Glutamatergic neuron (in vitro differentiated cells): ENCODE measurements at regions not wholly inside any gene's neighbourhood (a gene's known extent, or its start where the extent isn't known, plus 50 kb on each side); places are given as distances from the start of the nearest gene placed in this dataset.
A peak's percentile ranks its signal among the peaks of the same experiment; 100 is the strongest.

Source experiments
- DNase-seq: peaks from one replicate; pipeline ENCODE4 v3.0.0; 2022
- H3K27ac Mint-ChIP-seq: one replicate; pipeline ENCODE4 v1.8.0; 2020; ENCODE audit warnings: mild to moderate bottlenecking, mixed read lengths, inconsistent platforms; ENCODE audit not compliant: unreplicated experiment
- H3K27me3 Mint-ChIP-seq: one replicate; pipeline ENCODE4 v1.8.0; 2020; ENCODE audit warnings: mild to moderate bottlenecking, moderate library complexity, mixed read lengths, inconsistent platforms; ENCODE audit not compliant: unreplicated experiment
- H3K36me3 Mint-ChIP-seq: one replicate; pipeline ENCODE4 v1.8.0; 2020; ENCODE audit warnings: mild to moderate bottlenecking, mixed read lengths, inconsistent platforms; ENCODE audit not compliant: unreplicated experiment
- H3K4me1 Mint-ChIP-seq: one replicate; pipeline ENCODE4 v1.8.0; 2020; ENCODE audit warnings: mild to moderate bottlenecking, low read depth, mixed read lengths, inconsistent platforms; ENCODE audit not compliant: unreplicated experiment
- H3K4me3 Mint-ChIP-seq: one replicate; pipeline ENCODE4 v1.8.0; 2020; ENCODE audit warnings: mild to moderate bottlenecking, mixed read lengths, inconsistent platforms; ENCODE audit not compliant: unreplicated experiment
- H3K9me3 Mint-ChIP-seq: one replicate; pipeline ENCODE4 v1.8.0; 2020; ENCODE audit warnings: mild to moderate bottlenecking, moderate library complexity, mixed read lengths, inconsistent platforms; ENCODE audit not compliant: unreplicated experiment
- TF ChIP-seq, protein P1 (sequence below): fragments of 200-600 bp; sonication (generic); IDR thresholded peaks from one replicate; pipeline ENCODE4 v1.5.0; 2021; ENCODE audit not compliant: partially characterized antibody, unreplicated experiment

DNA sequence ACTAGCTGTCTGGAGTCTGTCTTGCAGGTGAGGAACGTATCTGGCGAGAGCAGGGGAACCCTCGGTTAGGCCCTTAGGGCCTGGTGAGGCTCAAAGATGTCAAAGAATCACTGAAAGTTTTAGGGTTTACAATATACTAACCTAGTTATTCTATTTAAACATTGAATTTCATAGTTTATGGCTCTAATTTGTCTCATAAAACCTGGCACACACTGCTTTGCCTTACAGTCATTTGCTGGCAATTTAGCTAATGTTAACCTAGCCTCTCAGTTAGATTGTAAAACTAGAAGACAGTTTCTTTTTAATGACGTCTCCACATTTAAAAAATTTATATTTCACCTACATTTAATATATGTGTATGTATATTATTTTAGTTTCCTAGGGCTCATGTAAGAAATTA lies 89.6 kb upstream of the DOCK10 start:
- DNase-seq = no peak
- Mint-ChIP-seq H3K4me1 (no peaks in the 10 kb centered on the region), H3K27me3 (no peaks in the 10 kb centered on the region), H3K4me3 (no peak overlapping the region), H3K36me3 (peaks cover 6% of the 10 kb centered on the region), H3K27ac (no peak overlapping the region), H3K9me3 (peaks cover 8% of the 10 kb centered on the region)
- TF ChIP-seq, protein P1, sequence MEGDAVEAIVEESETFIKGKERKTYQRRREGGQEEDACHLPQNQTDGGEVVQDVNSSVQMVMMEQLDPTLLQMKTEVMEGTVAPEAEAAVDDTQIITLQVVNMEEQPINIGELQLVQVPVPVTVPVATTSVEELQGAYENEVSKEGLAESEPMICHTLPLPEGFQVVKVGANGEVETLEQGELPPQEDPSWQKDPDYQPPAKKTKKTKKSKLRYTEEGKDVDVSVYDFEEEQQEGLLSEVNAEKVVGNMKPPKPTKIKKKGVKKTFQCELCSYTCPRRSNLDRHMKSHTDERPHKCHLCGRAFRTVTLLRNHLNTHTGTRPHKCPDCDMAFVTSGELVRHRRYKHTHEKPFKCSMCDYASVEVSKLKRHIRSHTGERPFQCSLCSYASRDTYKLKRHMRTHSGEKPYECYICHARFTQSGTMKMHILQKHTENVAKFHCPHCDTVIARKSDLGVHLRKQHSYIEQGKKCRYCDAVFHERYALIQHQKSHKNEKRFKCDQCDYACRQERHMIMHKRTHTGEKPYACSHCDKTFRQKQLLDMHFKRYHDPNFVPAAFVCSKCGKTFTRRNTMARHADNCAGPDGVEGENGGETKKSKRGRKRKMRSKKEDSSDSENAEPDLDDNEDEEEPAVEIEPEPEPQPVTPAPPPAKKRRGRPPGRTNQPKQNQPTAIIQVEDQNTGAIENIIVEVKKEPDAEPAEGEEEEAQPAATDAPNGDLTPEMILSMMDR = no peak

DNA sequence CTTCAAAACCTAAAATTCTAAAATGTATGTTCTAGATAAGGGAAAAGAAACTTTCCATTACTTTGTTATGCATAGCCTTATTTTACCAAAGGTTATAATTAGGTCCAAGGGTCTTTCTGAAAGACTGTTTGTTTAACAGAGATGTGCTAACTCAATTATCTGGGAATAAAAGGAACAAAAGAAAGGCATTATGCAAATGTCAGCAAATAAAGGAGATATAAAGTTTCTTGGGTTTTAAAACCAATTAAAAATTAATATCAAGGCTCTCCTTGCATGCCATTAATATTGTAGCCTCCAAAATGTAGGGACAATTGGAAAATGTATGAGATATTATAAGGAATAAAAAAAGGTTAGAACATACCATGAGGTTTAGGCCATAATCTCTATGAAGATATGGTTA lies 87.8 kb upstream of the DOCK10 start:
- Mint-ChIP-seq H3K9me3 (peaks cover 9% of the 10 kb centered on the region), H3K4me3 (no peak overlapping the region), H3K27me3 (no peaks in the 10 kb centered on the region), H3K27ac (no peak overlapping the region), H3K36me3 (peaks cover 6% of the 10 kb centered on the region), H3K4me1 (no peaks in the 10 kb centered on the region)
- TF ChIP-seq, protein P1 = no peak
- no peak for DNase-seq

DNA sequence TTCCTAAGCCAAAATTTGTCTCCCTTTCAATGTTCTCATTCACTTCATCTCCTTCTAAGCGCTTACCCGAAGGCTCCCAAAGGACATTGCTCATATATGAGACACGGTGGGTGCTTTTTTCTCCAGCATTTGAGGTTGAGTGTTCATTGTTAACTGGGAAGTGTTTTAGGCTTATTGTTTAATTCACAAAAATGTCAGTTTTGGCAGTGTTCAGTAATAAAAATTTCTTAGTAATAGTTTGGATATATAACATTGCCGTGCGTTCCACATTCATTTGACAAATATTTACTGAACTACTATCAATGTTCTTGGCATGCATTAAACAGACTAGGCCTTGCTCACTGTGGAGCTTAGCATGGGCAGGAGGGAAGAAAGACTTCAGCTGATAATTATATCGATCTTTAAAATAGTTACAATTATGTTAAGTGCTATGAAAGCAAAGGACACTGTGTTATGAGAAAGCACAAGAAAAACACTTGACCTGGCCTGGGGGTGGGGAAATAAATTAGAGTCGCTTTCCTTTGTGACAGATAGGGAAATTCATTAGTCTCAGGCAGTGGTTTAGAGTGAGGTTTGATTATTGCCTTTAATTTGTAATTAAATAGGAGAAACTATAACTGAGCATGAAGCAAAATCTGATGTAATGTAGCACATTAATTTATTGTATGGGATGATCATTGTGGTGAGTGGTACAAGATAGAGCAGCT lies 82.2 kb upstream of the DOCK10 start:
- TF ChIP-seq, protein P1 = no peak
- Mint-ChIP-seq H3K27ac (no peak overlapping the region), H3K36me3 (peaks cover 6% of the 10 kb centered on the region), H3K4me3 (no peak overlapping the region), H3K4me1 (peaks cover 4% of the 10 kb centered on the region), H3K27me3 (no peaks in the 10 kb centered on the region), H3K9me3 (peaks cover 9% of the 10 kb centered on the region)
- DNase-seq = no peak

DNA sequence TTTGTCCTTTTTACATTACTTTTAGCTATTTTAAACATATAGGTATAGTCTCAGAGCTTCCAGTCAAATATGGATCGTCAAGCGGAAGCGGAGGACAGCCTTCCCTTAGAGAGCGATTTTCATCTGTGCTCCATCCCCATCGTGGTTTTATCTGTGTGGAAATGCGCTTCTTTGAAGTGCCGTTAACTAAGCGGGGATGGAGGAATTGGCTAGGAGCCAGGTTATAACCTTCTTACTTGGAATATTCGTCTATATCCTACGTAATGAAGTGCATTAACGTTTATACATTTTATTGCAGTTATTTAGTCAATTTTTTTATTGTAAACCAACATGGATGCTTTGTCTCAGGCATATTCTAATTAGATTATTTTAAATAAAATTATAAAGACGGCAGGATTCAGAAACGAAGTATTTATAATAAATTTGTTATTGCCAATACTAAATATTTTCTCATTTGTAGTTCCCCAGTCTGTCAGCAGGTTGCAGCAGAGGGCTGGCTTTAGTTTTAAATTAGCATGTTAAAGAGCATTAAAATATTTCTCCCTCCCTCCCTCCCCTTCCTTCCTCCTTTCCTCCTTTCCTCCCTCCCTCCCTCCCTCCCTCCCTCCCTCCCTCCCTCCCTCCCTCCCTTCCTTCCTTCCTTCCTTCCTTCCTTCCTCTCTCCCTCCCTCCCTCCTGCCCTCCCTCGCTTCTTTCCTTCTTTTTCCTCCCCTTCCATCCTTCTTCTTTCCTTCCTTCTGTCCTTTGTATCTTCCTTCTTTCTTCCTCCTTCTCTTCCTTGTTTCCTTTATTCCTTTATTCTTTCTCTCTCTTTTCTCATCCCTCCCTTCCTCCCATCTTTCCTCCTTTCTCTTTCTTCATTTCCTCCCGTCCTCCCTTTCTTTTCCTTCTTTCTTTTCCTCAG lies 80.6 kb upstream of the DOCK10 start:
- peaks cover 7% of the 10 kb centered on the region for H3K9me3 Mint-ChIP-seq
- peaks cover 4% of the 10 kb centered on the region for H3K4me1 Mint-ChIP-seq
- no peak overlapping the region for H3K4me3 Mint-ChIP-seq
- DNase-seq = peak; percentile 21
- TF ChIP-seq, protein P1 = peak; percentile 60
- H3K27ac Mint-ChIP-seq = peak overlapping the region; percentile 25
- H3K36me3 Mint-ChIP-seq = peaks cover 4% of the 10 kb centered on the region
- H3K27me3 Mint-ChIP-seq = no peaks in the 10 kb centered on the region

DNA sequence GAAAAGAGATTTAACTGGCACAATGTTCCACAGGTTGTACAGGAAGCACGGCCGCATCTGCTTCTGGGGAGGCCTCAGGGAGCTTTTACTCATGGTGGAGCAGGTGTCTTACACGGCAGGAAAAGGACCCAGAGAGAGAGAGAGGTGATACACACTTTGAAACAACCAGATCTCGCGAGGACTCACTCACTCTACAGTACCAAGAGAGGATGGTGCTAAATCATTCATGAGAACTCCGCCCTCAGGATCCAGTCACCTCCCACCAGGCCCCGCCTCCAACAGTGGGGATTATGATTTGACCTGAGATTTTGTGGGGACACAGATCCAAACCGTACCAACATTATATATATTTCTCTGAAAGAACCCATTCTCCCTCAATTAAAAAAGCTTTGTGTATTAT lies 79.7 kb upstream of the DOCK10 start:
- no peak for DNase-seq
- Mint-ChIP-seq H3K9me3 (peaks cover 2% of the 10 kb centered on the region), H3K36me3 (no peaks in the 10 kb centered on the region), H3K4me3 (no peak overlapping the region), H3K27ac (no peak overlapping the region), H3K27me3 (no peaks in the 10 kb centered on the region), H3K4me1 (peaks cover 4% of the 10 kb centered on the region)
- TF ChIP-seq, protein P1 = no peak
